Activated CD8-positive, alpha-beta memory T cell treated with anti-CD3 and anti-CD28 coated beads for 4 hours (primary cell): ENCODE measurements at regions not wholly inside any gene's neighbourhood (a gene's known extent, or its start where the extent isn't known, plus 50 kb on each side); places are given as distances from the start of the nearest gene placed in this dataset.
"Not testable (repeated sequence)": the region's sequence is repeated elsewhere in the genome, so short reads cannot be mapped to it uniquely, and the experiment has no call there.

ENCODE experiments used
- DNase-seq, 2 donors: peaks; one replicate each; pipeline ENCODE4 v3.0.0-alpha.2; 2020; ENCODE audit warnings: low read depth in 2 of 2

DNA sequence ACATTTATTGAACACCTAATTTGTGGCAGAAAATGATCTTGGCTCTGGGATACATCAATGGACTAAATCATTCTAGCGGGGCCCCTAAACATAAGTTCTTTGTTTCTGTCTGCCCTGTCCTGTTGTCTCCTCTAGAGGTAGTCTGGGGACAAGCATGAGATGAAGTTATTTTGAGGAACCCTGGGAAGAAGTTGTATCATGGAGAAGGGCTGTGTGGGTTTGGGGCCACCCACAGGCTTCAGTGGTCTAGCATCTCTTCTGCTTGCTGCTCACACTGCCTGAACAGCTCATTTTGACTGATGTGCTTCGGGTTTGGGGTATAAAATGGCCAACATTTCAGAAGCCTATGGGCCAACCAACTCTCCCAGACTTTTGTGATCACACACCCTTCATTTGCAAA lies 50.3 kb upstream of the OSBPL11 start:
- DNase-seq: no peak

DNA sequence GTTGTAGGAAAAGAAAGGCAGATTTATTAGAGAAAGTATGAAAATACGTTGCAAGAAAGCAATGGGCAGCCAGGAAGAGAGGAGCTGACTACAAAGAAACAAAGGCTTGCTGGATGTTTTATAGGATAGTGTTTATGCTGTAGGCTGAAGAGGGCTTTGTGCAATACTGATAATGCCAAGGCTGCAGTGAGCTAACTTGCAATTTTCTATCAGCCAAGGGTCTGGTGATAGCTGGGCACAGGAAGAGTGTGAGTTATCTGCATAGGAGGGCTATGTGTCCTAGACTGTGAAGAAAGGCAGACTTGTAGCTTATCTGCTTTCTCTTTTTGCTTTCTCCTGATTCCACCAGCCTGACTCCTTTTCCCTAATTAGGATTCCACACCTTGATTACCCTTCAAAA lies 51.3 kb upstream of the OSBPL11 start:
- no peak for DNase-seq

- DNase-seq: no peak
Observed at GRCh38 chr3:125647318-125648014, 52.2 kb upstream of the OSBPL11 start.

DNA sequence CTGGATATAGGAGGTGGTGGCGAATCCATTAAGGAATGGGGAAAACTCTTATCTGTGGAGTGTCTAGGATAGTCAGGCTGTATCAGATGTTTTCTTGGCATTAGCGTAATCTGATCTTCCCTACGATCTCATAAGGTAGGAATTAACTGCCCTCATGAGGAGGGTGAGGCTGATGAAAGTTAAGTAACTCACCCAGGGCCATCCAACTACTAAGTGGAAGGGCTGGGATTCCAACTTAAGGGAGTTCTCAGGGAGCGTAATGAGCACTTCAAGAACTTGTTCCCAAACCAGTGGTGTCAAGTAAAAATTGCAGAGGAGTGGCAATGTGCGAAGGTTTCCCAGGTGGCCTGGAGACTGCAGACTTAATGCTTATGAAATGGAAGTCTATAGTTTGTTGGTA lies 55.9 kb upstream of the OSBPL11 start:
- DNase-seq: no peak

GRCh38 chr3:125652349-125652748 lies 57.1 kb upstream of the OSBPL11 start:
- no peak for DNase-seq

DNA sequence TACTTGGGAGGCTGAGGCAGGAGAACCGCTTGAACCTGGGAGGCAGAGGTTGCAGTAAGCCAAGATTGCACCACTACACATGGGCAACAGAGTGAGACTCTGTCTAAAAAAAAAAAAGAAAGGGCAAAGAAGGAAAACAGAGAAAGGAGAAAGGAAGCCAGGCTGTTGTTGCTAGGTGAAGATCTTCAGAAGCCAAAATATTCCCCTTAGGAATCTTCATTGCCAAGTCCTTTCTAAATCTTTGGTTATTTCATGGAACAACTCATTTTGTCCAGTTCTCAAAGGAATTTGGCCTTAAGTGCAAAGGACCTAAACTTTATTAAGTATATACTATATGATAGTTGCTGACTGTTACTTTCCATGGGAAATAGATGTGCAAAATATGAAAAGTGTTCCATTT lies 59.2 kb upstream of the OSBPL11 start:
- no peak for DNase-seq

GRCh38 chr3:125662675-125663074 lies 67.4 kb upstream of the OSBPL11 start:
- DNase-seq: no peak

- no peak for DNase-seq
Observed at GRCh38 chr3:125670352-125670751, 75.1 kb upstream of the OSBPL11 start.

- DNase-seq: no peak
Observed at GRCh38 chr3:125670945-125671344, 75.6 kb upstream of the OSBPL11 start.

DNA sequence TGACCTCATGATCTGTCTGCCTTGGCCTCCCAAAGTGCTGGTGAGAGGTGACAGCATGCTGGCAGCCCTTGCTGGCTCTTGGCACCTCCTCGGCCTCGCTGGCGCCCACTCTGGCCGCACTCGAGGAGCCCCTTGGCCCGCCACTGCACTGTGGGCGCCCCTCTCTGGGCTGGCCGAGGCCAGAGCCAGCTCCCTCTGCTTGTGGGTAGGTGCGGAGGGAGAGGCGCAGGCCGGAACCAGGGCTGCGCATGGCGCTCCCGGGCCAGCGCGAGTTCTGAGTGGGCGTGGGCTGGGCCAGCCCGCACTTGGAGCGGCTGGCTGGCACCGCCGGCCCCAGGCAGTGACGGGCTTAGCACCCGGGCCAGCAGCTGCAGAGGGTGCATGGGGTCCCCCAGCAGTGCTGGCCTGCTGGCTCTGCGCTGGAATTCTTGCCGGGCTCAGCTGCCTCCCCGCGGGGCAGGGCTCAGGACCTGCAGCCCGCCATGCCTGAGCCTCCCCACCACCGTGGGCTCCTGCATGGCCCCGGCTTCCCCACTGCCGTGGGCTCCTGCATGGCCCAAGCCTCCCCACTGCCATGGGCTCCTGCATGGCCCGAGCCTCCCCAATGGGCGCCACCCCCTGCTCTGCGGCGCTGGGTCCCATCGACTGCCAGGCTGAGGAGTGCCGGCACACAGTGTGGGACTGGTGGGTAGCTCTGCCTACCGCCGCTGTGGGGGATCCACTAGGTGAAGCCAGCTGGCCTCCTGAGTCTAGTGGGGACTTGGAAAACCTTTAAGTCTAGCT lies 76.4 kb upstream of the OSBPL11 start:
- DNase-seq: no peak

DNA sequence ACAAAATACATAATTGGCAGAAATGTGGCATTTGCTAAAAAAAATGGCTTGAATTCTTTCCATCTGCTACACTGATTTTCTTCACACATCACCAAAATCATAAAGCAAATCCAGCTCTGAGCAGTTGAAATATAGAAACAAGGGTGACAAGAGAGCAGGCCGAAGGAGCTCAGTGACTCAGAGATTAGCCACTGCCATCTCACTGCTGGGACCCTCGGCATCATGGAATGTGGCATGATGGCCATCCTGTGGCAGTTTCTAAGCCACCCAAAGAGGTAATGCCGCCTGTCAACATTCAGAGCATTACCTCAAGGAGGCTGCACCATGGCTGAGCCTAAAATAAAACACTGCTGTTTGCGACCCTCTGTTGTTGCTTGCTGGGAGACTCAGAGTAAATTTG lies 80.5 kb upstream of the OSBPL11 start:
- no peak for DNase-seq

DNA sequence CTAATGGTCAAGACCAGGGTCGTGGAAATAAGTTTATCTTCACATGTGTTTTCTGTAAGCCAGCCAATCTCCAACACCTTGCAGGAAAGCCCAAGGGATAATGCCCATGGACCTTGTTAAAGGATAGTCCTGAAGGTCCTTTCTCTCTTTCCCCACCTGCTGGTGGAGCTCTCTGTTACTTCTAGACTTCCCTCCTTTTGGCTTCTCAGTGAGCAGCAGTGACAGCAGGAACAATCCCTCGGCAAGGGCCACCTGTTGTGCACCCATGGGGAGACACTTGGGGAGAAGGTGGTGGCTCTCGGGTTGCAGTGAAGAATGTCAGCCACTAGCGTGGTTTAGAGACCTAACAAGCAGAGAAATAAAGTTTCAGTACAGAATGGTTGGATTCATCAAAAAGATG lies 84.0 kb upstream of the OSBPL11 start:
- no peak for DNase-seq

DNA sequence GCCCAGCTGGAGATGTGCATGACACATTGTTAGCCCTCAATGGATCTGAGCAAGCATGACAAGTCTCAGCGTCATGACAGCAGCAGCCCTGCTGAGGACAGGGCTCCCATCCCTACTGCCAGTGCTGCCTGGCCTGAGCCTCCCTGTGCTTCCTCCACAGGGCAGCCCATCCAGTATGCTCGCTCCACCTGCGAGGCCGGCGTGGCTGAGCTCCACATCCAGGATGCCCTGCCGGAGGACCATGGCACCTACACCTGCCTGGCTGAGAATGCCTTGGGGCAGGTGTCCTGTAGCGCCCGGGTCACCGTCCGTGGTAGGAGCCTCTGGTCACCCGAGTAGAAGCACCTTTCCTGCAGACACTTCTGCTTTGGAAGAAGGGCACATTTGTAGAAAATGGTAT lies 85.8 kb upstream of the OSBPL11 start:
- no peak for DNase-seq

- not testable (repeated sequence) for DNase-seq
Observed at GRCh38 chr3:125681906-125682305, 86.6 kb upstream of the OSBPL11 start.

DNA sequence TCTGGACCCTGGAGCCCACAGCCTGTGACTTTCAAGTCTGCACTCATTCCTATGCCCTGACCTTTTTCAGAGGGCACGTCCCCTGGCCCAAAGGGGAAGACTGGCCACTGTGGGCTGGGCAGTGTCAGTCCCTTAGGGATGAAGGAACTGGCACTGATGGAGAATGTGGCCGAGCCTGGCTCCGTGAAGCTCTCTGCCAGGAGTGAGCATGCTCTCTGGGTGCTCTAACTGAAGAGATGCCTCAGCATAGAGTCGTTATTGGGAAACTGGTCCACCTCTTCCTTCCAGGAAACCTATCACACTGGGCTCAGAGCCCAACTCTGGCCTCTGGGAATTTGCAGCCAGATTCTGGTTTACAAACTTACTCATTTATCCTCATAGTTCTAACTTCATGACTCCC lies 87.3 kb upstream of the OSBPL11 start:
- DNase-seq: not testable (repeated sequence)

GRCh38 chr3:125683067-125683829 lies 88.0 kb upstream of the OSBPL11 start:
- DNase-seq: no peak

DNA sequence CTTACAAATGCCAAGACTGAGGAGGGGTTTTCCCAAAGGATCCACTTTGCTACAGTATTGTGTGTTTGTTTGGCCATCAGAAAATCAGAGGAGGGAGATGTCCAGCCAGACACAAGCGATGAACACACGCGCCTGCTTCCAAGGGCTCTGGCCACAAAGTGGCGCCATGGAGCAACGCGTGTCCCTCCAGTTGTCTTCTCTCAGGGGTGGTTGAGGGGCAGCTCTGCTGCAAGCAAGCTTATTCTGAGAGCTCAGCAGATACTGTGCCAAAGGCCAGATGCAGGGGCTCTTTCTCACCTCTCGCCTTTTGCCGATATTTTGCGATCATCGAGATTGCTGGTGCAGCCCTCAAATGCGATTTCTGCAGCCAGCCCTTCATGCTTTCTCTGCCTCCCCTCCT lies 88.9 kb upstream of the OSBPL11 start:
- DNase-seq: no peak

GRCh38 chr3:125685741-125686140 lies 90.4 kb upstream of the OSBPL11 start:
- not testable (repeated sequence) for DNase-seq

DNA sequence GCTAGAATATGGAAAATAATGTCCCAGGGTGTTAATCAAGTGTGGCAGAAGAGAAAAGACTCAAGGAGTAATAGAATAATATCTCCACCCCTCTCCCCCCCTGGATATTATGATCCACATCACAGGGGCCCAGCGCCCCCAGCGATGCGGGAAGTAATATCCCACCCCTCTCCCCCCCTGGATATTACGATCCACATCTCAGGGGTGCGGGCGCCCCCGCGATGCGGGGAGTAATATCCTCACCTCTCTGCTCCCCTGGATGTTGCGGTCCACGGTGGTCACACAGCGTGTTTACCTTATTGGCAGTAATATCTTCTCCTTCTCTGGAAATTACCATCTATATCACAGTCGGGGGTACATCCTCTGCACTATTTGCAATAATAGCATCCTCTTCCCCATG lies 97.1 kb upstream of the OSBPL11 start:
- no peak for DNase-seq

GRCh38 chr3:125693887-125694286 lies 98.6 kb upstream of the OSBPL11 start:
- no peak for DNase-seq

DNA sequence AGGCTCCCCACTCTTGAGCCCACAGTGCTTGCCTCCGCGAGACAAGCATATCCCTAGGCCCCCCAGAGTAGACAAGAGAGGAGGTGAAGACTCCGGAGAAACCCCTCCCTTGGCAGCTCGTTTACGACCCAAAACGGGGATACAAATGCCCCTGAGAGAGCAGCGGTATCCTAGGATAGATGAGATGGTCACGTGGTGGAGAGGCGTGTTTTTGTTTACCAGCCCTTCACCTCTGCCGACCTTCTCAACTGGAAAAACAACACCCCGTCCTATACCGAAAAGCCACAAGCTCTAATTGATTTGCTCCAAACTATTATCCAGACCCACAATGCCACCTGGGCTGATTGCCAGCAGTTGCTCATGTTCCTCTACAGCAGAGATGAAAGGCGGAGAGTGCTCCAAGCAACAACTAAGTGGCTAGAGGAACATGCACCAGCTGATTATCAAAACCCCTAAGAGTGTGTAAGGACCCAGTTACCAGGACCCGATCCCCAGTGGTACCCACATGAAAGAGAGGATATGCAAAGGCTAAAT lies 99.5 kb upstream of the OSBPL11 start:
- no peak for DNase-seq

GRCh38 chr3:125695688-125696087 lies 100.4 kb upstream of the OSBPL11 start:
- DNase-seq: no peak
